ENCODE measurements at regions not wholly inside any gene's neighbourhood (a gene's known extent, or its start where the extent isn't known, plus 50 kb on each side); places are given as distances from the start of the nearest gene placed in this dataset.

DNA sequence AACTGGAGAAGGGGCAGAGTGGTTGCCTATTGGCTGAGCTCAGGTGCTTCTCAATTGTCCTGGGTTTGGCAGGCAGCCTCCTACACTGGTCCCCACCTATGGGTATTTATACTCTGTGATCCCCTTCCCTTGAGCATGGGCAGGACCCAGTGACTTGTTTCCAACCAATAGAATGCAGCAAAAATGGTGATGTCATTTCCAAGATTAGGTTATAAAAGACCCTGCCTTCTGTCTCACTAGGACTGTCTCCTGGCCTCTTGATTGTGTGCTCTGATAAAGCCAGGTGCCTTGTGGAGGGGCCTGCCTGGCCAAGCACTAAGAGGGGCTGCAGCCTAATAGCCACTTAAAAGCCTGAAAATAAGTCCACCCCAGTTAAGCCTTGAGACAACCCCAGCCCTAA is 76.1 kb downstream of the MSX2 start:
- peaks cover 1% of the 10 kb centered on the region; the same call in 1 of the 2 replicates for H3K27me3 ChIP-seq (ENCODE audit: control insufficient read depth, low read length)
- H3K27ac ChIP-seq (ENCODE audit: low read depth, low read length), result no peak overlapping the region
- H3F3A ChIP-seq (ENCODE audit: control insufficient read depth, insufficient read depth), result no peaks in the 10 kb centered on the region
- TF ChIP-seq, protein P1, sequence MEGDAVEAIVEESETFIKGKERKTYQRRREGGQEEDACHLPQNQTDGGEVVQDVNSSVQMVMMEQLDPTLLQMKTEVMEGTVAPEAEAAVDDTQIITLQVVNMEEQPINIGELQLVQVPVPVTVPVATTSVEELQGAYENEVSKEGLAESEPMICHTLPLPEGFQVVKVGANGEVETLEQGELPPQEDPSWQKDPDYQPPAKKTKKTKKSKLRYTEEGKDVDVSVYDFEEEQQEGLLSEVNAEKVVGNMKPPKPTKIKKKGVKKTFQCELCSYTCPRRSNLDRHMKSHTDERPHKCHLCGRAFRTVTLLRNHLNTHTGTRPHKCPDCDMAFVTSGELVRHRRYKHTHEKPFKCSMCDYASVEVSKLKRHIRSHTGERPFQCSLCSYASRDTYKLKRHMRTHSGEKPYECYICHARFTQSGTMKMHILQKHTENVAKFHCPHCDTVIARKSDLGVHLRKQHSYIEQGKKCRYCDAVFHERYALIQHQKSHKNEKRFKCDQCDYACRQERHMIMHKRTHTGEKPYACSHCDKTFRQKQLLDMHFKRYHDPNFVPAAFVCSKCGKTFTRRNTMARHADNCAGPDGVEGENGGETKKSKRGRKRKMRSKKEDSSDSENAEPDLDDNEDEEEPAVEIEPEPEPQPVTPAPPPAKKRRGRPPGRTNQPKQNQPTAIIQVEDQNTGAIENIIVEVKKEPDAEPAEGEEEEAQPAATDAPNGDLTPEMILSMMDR (IDR thresholded peaks at IDR 0.05; ENCODE audit: low read depth, low read length, poor library complexity, severe bottlenecking), result no peak
- TF ChIP-seq EZH2phosphoT487 (IDR thresholded peaks at IDR 0.05; ENCODE audit: borderline replicate concordance, low read length), result no peak
- no peaks in the 10 kb centered on the region for H3K9me3 ChIP-seq (ENCODE audit: control insufficient read depth, insufficient read depth, low read length)
- no peaks in the 10 kb centered on the region for H3K36me3 ChIP-seq (ENCODE audit: control insufficient read depth, low read length)
- H3K79me2 ChIP-seq (ENCODE audit: control insufficient read depth, low read length), result no peaks in the 10 kb centered on the region
- H4K20me1 ChIP-seq (ENCODE audit: control insufficient read depth, insufficient read depth, low read depth, low read length), result no peaks in the 10 kb centered on the region
- no peak overlapping the region for H3K4me2 ChIP-seq (ENCODE audit: low read length)
- no peaks in the 10 kb centered on the region for H3K4me1 ChIP-seq (ENCODE audit: control insufficient read depth, low read length)
- H3K9me2 ChIP-seq (replicated peaks; ENCODE audit: control insufficient read depth, low read length), result no peaks in the 10 kb centered on the region
- no peak overlapping the region for H3K4me3 ChIP-seq (ENCODE audit: low read length)

DNA sequence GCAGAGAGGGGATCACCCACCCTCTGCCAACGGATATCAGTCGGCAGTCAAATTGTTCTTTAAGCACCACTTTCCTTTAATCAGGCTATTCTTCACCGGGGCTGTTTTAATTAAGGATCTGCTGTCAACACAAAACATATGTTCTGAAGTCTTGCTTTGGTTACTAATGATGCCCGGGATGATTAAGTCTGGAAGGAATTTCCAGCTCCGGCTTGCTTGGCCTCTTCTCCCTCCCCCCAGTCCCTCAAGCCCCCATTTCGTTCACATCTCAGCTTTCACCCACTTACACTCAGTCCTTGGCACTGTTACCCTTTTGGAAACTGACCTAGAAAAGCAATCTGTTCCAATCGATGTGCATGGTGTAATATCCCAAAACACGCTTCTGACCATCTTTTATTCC is 74.7 kb downstream of the MSX2 start:
- no peaks in the 10 kb centered on the region for H3K4me1 ChIP-seq (ENCODE audit: control insufficient read depth, low read length)
- no peaks in the 10 kb centered on the region for H3F3A ChIP-seq (ENCODE audit: control insufficient read depth, insufficient read depth)
- no peak for TF ChIP-seq EZH2phosphoT487 (IDR thresholded peaks at IDR 0.05; ENCODE audit: borderline replicate concordance, low read length)
- TF ChIP-seq, protein P1 (IDR thresholded peaks at IDR 0.05; ENCODE audit: low read depth, low read length, poor library complexity, severe bottlenecking), result no peak
- no peaks in the 10 kb centered on the region for H4K20me1 ChIP-seq (ENCODE audit: control insufficient read depth, insufficient read depth, low read depth, low read length)
- peaks cover 3% of the 10 kb centered on the region; the same call in 1 of the 2 replicates for H3K27me3 ChIP-seq (ENCODE audit: control insufficient read depth, low read length)
- no peak overlapping the region for H3K27ac ChIP-seq (ENCODE audit: low read depth, low read length)
- no peak overlapping the region for H3K4me2 ChIP-seq (ENCODE audit: low read length)
- H3K9me3 ChIP-seq (ENCODE audit: control insufficient read depth, insufficient read depth, low read length), result no peaks in the 10 kb centered on the region
- no peak overlapping the region for H3K4me3 ChIP-seq (ENCODE audit: low read length)
- no peaks in the 10 kb centered on the region for H3K79me2 ChIP-seq (ENCODE audit: control insufficient read depth, low read length)
- no peaks in the 10 kb centered on the region for H3K36me3 ChIP-seq (ENCODE audit: control insufficient read depth, low read length)
- H3K9me2 ChIP-seq (replicated peaks; ENCODE audit: control insufficient read depth, low read length), result no peaks in the 10 kb centered on the region

DNA sequence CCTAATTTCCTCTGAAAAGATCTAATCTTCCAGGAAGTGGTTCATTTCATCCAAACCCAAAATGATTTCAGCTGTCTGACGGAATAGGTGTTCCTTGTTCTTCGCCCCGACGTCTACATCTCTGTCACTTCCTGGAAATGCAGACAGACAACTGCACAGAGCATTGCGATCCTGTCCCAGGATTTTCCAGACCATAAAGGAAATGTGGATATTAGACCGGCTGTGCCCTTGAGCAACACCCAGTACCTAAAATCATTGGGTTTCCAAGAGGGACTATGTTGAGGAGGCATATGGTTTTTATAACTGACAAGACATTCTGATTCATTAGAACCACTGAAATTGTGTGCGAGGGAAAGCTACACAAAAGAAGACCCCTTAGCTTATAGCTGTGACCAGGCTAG is 74.2 kb downstream of the MSX2 start:
- TF ChIP-seq, protein P1 (IDR thresholded peaks at IDR 0.05; ENCODE audit: low read depth, low read length, poor library complexity, severe bottlenecking), result no peak
- no peak for TF ChIP-seq EZH2phosphoT487 (IDR thresholded peaks at IDR 0.05; ENCODE audit: borderline replicate concordance, low read length)
- Histone ChIP-seq H3K36me3 (ENCODE audit: control insufficient read depth, low read length) (no peaks in the 10 kb centered on the region), H3K79me2 (ENCODE audit: control insufficient read depth, low read length) (no peaks in the 10 kb centered on the region), H4K20me1 (ENCODE audit: control insufficient read depth, insufficient read depth, low read depth, low read length) (no peaks in the 10 kb centered on the region), H3K9me2 (replicated peaks; ENCODE audit: control insufficient read depth, low read length) (no peaks in the 10 kb centered on the region), H3K9me3 (ENCODE audit: control insufficient read depth, insufficient read depth, low read length) (no peaks in the 10 kb centered on the region), H3K4me2 (ENCODE audit: low read length) (no peak overlapping the region), H3F3A (ENCODE audit: control insufficient read depth, insufficient read depth) (no peaks in the 10 kb centered on the region), H3K27ac (ENCODE audit: low read depth, low read length) (no peak overlapping the region), H3K27me3 (ENCODE audit: control insufficient read depth, low read length) (peaks cover 3% of the 10 kb centered on the region; the same call in 1 of the 2 replicates), H3K4me1 (ENCODE audit: control insufficient read depth, low read length) (no peaks in the 10 kb centered on the region), H3K4me3 (ENCODE audit: low read length) (no peak overlapping the region)

Data from DOHH2 (cell line).